ENCODE measurements at regions not wholly inside any gene's neighbourhood (a gene's known extent, or its start where the extent isn't known, plus 50 kb on each side); places are given as distances from the start of the nearest gene placed in this dataset.

DNA sequence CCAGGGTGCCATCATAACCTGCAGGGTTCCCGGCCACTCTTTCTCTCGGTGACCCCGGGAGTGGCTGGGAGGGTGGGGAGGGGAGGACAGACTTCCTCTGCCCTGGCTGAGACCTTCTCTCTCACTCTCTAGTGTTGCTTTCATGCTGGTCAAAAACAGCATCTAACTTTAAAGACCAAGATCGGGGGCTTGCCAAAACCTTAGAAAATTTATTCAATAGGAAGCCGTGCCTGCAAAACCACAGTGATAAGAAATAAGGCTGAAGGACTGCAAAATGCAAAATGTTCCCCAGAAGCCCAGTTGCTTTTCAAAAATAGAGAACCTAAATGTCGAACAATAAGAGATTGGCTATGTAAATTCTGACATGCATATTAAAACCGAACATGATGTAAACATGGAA, 344.0 kb downstream of the FOXL1 start:
- H3K9me3 Mint-ChIP-seq: peaks cover 17% of the 10 kb centered on the region

DNA sequence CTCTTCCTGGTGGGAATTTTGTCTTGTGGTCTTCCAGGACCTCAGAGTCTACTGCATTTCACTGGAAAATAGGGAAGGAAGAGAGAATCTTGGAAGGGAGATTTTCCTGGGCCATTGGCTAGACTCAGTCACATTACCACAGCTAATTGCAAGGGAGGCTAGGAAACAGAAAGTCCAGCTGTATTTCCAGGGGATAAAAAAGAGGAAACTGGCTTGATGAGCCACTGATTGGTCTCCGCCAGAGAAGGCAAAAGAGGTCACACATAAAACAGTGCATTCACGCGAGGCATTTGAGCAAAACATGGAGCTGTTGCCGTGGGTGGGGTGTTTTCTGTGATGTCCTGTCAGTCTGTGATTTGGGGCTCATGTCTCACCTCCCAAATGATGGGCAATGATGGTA, 345.3 kb downstream of the FOXL1 start:
- no peak for DNase-seq (ENCODE audit: low spot score)
- POLR2A ChIA-PET: no interaction called here
- peaks cover 19% of the 10 kb centered on the region for H3K9me3 Mint-ChIP-seq
- H3K4me3 Mint-ChIP-seq: no peak overlapping the region
- TF ChIP-seq KAT7 (CRISPR knock-in tag; IDR thresholded peaks at IDR 0.05; ENCODE audit: borderline replicate concordance): no peak
- no peak for TF ChIP-seq GABPB1 (CRISPR knock-in tag; IDR thresholded peaks at IDR 0.05)
- no peak for TF ChIP-seq ZNF416 (CRISPR knock-in tag; IDR thresholded peaks at IDR 0.05)
- TF ChIP-seq HMGA2 (CRISPR knock-in tag; IDR thresholded peaks at IDR 0.05): no peak
- no peak for TF ChIP-seq ZNF423 (CRISPR knock-in tag; IDR thresholded peaks at IDR 0.05)
- TF ChIP-seq, protein P1, sequence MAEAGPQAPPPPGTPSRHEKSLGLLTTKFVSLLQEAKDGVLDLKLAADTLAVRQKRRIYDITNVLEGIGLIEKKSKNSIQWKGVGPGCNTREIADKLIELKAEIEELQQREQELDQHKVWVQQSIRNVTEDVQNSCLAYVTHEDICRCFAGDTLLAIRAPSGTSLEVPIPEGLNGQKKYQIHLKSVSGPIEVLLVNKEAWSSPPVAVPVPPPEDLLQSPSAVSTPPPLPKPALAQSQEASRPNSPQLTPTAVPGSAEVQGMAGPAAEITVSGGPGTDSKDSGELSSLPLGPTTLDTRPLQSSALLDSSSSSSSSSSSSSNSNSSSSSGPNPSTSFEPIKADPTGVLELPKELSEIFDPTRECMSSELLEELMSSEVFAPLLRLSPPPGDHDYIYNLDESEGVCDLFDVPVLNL (CRISPR knock-in tag; IDR thresholded peaks at IDR 0.05; ENCODE audit: borderline replicate concordance, low read depth): no peak
- no peak for TF ChIP-seq ZNF671 (CRISPR knock-in tag; IDR thresholded peaks at IDR 0.05)
- TF ChIP-seq, protein P2, sequence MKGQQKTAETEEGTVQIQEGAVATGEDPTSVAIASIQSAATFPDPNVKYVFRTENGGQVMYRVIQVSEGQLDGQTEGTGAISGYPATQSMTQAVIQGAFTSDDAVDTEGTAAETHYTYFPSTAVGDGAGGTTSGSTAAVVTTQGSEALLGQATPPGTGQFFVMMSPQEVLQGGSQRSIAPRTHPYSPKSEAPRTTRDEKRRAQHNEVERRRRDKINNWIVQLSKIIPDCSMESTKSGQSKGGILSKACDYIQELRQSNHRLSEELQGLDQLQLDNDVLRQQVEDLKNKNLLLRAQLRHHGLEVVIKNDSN (CRISPR knock-in tag; IDR thresholded peaks at IDR 0.05): no peak
- ATAC-seq: no peak
- peaks cover 14% of the 10 kb centered on the region for H3K4me1 Mint-ChIP-seq
- H3K36me3 Mint-ChIP-seq: peaks cover 19% of the 10 kb centered on the region
- CTCF ChIA-PET: interaction anchor here (2.1 kb wide), 1 partner anchor 50 kb away, joined by 6 read pairs; no protein-coding TSS in a partner anchor
- no peaks in the 10 kb centered on the region for H3K27me3 Mint-ChIP-seq (ENCODE audit: low read depth)
- no peak overlapping the region for H3K27ac Mint-ChIP-seq

More for the DNA sequence above, 344.0 kb downstream of the FOXL1 start:
- TF ChIP-seq, protein P3, sequence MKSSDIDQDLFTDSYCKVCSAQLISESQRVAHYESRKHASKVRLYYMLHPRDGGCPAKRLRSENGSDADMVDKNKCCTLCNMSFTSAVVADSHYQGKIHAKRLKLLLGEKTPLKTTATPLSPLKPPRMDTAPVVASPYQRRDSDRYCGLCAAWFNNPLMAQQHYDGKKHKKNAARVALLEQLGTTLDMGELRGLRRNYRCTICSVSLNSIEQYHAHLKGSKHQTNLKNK (CRISPR knock-in tag; IDR thresholded peaks at IDR 0.05): no peak
- TF ChIP-seq ZNF121 (CRISPR knock-in tag; IDR thresholded peaks at IDR 0.05) (no peak), TP53 (CRISPR knock-in tag; IDR thresholded peaks at IDR 0.05) (no peak), IRF2 (CRISPR knock-in tag; IDR thresholded peaks at IDR 0.05; ENCODE audit: borderline replicate concordance, low read depth) (no peak), NFE2L1 (CRISPR knock-in tag; IDR thresholded peaks at IDR 0.05) (no peak), MXD4 (CRISPR knock-in tag; IDR thresholded peaks at IDR 0.05; ENCODE audit: borderline replicate concordance) (no peak), HMGA2 (CRISPR knock-in tag; IDR thresholded peaks at IDR 0.05) (no peak), NR3C1 (CRISPR knock-in tag; conservative IDR thresholded peaks at IDR 0.05; ENCODE audit: low read depth) (no peak), JUN (CRISPR knock-in tag; IDR thresholded peaks at IDR 0.05) (no peak), FOXK1 (CRISPR knock-in tag; IDR thresholded peaks at IDR 0.05) (no peak), ESRRA (CRISPR knock-in tag; IDR thresholded peaks at IDR 0.05; ENCODE audit: borderline replicate concordance) (no peak), OVOL2 (CRISPR knock-in tag; IDR thresholded peaks at IDR 0.05; ENCODE audit: borderline replicate concordance) (no peak)
- TF ChIP-seq, protein P4, sequence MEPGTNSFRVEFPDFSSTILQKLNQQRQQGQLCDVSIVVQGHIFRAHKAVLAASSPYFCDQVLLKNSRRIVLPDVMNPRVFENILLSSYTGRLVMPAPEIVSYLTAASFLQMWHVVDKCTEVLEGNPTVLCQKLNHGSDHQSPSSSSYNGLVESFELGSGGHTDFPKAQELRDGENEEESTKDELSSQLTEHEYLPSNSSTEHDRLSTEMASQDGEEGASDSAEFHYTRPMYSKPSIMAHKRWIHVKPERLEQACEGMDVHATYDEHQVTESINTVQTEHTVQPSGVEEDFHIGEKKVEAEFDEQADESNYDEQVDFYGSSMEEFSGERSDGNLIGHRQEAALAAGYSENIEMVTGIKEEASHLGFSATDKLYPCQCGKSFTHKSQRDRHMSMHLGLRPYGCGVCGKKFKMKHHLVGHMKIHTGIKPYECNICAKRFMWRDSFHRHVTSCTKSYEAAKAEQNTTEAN (CRISPR knock-in tag; IDR thresholded peaks at IDR 0.05): no peak
- TF ChIP-seq, protein P5, sequence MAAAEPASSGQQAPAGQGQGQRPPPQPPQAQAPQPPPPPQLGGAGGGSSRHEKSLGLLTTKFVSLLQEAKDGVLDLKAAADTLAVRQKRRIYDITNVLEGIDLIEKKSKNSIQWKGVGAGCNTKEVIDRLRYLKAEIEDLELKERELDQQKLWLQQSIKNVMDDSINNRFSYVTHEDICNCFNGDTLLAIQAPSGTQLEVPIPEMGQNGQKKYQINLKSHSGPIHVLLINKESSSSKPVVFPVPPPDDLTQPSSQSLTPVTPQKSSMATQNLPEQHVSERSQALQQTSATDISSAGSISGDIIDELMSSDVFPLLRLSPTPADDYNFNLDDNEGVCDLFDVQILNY (CRISPR knock-in tag; IDR thresholded peaks at IDR 0.05): no peak
- TF ChIP-seq, protein P6, sequence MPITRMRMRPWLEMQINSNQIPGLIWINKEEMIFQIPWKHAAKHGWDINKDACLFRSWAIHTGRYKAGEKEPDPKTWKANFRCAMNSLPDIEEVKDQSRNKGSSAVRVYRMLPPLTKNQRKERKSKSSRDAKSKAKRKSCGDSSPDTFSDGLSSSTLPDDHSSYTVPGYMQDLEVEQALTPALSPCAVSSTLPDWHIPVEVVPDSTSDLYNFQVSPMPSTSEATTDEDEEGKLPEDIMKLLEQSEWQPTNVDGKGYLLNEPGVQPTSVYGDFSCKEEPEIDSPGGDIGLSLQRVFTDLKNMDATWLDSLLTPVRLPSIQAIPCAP (CRISPR knock-in tag; IDR thresholded peaks at IDR 0.05): no peak
- TF ChIP-seq, protein P7, sequence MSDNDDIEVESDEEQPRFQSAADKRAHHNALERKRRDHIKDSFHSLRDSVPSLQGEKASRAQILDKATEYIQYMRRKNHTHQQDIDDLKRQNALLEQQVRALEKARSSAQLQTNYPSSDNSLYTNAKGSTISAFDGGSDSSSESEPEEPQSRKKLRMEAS (CRISPR knock-in tag; IDR thresholded peaks at IDR 0.05): no peak
- TF ChIP-seq, protein P8, sequence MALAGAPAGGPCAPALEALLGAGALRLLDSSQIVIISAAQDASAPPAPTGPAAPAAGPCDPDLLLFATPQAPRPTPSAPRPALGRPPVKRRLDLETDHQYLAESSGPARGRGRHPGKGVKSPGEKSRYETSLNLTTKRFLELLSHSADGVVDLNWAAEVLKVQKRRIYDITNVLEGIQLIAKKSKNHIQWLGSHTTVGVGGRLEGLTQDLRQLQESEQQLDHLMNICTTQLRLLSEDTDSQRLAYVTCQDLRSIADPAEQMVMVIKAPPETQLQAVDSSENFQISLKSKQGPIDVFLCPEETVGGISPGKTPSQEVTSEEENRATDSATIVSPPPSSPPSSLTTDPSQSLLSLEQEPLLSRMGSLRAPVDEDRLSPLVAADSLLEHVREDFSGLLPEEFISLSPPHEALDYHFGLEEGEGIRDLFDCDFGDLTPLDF (CRISPR knock-in tag; IDR thresholded peaks at IDR 0.05): no peak
- TF ChIP-seq, protein P9, sequence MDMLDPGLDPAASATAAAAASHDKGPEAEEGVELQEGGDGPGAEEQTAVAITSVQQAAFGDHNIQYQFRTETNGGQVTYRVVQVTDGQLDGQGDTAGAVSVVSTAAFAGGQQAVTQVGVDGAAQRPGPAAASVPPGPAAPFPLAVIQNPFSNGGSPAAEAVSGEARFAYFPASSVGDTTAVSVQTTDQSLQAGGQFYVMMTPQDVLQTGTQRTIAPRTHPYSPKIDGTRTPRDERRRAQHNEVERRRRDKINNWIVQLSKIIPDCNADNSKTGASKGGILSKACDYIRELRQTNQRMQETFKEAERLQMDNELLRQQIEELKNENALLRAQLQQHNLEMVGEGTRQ (CRISPR knock-in tag; IDR thresholded peaks at IDR 0.05): no peak
- TF ChIP-seq, protein P10, sequence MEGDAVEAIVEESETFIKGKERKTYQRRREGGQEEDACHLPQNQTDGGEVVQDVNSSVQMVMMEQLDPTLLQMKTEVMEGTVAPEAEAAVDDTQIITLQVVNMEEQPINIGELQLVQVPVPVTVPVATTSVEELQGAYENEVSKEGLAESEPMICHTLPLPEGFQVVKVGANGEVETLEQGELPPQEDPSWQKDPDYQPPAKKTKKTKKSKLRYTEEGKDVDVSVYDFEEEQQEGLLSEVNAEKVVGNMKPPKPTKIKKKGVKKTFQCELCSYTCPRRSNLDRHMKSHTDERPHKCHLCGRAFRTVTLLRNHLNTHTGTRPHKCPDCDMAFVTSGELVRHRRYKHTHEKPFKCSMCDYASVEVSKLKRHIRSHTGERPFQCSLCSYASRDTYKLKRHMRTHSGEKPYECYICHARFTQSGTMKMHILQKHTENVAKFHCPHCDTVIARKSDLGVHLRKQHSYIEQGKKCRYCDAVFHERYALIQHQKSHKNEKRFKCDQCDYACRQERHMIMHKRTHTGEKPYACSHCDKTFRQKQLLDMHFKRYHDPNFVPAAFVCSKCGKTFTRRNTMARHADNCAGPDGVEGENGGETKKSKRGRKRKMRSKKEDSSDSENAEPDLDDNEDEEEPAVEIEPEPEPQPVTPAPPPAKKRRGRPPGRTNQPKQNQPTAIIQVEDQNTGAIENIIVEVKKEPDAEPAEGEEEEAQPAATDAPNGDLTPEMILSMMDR (IDR thresholded peaks at IDR 0.05): no peak
- Mint-ChIP-seq H3K4me1 (peaks cover 14% of the 10 kb centered on the region), H3K36me3 (peaks cover 19% of the 10 kb centered on the region), H3K27me3 (ENCODE audit: low read depth) (no peaks in the 10 kb centered on the region), H3K4me3 (no peak overlapping the region), H3K27ac (no peak overlapping the region)
- POLR2A ChIA-PET: no interaction called here
- ATAC-seq (no peak), DNase-seq (ENCODE audit: low spot score) (no peak)
- CTCF ChIA-PET: interaction anchor here (0.6 kb wide), 1 partner anchor 669 kb away, joined by 9 read pairs; no protein-coding TSS in a partner anchor
